Glomerular visceral epithelial cell (primary cell): ENCODE measurements at regions not wholly inside any gene's neighbourhood (a gene's known extent, or its start where the extent isn't known, plus 50 kb on each side); places are given as distances from the start of the nearest gene placed in this dataset.

Source experiments
- DNase-seq: peaks from one replicate; pipeline ENCODE4 v3.0.0-alpha.2; 2016; ENCODE audit errors: extremely low spot score

DNA sequence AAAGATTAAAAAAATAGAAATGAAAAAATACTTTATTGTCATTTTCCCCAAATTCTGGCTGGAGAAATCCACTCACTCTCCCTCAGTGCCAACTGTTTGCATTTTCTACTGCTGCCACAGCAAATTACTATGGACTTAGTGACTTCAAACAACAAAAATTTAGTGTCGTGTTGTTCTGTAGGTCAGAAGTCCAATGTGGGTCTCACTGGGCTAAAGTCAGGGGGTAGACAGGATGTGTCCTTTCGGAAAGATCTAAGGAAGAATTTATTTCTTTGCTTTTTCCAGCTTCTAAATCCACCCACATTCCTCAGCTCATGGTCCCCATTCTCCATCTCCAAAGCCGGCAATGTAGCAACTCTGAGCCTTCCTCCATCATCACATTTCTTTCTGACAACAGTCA, 453.3 kb downstream of the KIF16B start:
- DNase-seq: no peak

DNA sequence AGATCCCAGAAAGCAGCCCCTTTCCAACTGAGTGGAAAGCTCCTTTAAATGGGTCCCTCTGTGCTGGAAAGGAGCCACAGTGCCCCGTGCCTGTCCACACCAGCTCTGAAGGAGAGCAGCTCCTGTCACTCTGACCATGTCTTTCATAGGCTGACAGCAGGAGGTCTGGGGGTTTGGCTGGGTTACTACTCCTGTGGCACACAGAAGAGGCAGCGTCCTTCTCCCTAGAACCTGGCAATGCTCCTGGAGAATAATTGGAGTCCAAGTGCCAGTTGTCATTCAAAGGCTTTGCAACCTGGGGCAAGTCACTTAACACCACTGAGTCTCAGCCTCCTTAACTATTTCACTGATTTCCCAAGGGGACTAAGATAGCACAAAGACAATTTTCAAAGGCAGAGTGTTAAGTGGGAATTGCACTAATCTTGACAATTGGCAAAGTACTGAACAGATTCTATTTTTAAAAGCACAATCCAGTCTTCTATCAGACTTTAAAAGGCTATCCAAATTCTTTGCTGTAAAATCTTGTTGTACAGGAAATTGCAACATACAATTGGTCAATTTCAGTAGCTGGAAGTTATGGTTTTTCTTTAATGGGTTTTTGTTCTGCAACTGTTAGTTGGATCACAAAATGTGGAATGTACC, 457.2 kb downstream of the KIF16B start:
- DNase-seq: no peak

- DNase-seq: no peak
Measured at GRCh38 chr20:16113736-16114135, 459.5 kb downstream of the KIF16B start.

GRCh38 chr20:16111852-16112412, 461.3 kb downstream of the KIF16B start:
- DNase-seq: no peak

GRCh38 chr20:16111172-16111832, 461.9 kb downstream of the KIF16B start:
- DNase-seq: no peak

- no peak for DNase-seq
Measured at GRCh38 chr20:16107172-16107870, 465.9 kb downstream of the KIF16B start.

- no peak for DNase-seq
Measured at GRCh38 chr20:16106191-16106849, 466.9 kb downstream of the KIF16B start.

DNA sequence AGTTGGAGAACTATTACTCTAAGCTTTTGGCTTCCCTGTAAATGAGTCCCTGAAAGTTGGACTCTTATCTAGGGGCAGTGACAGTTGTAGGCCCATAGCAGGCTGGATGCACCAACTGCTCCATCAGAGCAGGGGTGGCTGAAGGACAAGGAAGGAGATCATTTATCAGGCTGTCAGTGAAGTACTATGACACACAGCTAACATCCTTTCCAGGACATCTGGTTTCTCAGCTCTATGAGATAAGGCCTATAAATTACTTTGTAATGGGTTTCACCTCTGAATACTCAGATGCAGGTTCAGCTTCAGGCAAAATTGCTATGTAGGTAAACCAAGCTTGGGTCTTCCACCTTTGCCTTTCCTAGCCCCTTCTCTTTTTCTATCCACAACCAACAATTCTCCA, 468.5 kb downstream of the KIF16B start:
- DNase-seq: no peak
